GM04503 (cell line): ENCODE measurements at regions not wholly inside any gene's neighbourhood (a gene's known extent, or its start where the extent isn't known, plus 50 kb on each side); places are given as distances from the start of the nearest gene placed in this dataset.

ENCODE experiments used
- DNase-seq: peaks from one replicate; pipeline ENCODE4 v3.0.0-alpha.2; 2012; ENCODE audit warnings: low read depth

DNA sequence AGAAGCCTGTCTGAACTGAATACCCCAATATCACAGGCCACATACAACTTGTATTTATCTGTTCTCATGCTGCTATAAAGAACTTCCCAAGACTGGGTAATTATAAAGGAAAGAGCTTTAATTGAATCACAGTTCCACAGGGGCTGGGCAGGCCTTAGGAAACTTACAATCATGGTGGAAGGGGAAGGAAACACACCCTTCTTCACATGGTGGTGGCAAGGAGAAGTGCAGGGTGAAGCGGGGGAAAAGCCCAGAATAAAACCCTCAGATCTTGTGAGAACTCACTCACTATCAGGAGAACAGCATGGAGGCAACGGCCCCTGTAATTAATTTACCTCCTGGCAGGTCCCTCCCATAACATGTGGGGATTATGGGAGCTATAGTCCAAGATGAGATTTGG is 50.3 kb upstream of the FNDC1 start:
- no peak for DNase-seq

DNA sequence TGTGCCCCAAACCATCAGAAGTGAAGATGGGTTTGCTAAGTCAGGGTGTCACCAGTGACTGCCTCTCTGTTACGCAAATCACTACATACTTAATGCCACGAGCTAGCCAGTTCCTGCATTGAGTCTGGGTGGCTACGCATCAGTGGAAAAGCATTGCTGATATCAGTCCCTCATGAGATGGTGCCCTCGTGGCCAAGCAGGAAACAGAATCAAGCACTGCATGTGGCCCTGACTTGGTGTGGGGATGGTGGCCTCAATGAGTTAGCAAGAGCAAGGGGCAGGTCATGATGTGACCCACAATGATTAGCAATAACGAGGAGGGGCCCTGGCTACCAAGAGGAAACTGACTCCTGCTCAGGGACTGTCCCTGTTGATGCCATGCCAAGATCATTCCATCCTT is 51.6 kb upstream of the FNDC1 start:
- DNase-seq, result no peak

DNA sequence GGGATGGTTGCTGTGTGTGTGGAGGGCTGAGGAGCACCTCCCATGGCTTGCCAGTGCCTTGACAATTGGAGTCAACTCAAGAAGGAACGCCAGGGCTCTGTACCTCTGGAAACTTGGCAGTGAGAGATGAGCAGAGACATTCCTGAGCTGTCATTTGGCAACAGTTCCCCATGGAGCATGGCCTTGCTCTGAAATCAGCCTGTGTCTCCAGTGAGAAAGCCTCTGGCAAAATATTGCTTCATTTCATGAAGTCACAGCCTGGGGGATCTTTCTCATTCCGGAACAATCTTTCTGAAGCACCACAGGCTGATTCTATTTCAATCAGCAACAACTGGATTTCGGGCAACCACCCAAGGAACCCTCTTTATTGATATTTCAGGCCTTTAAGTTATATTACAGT is 52.2 kb upstream of the FNDC1 start:
- peak; percentile 66 for DNase-seq

DNA sequence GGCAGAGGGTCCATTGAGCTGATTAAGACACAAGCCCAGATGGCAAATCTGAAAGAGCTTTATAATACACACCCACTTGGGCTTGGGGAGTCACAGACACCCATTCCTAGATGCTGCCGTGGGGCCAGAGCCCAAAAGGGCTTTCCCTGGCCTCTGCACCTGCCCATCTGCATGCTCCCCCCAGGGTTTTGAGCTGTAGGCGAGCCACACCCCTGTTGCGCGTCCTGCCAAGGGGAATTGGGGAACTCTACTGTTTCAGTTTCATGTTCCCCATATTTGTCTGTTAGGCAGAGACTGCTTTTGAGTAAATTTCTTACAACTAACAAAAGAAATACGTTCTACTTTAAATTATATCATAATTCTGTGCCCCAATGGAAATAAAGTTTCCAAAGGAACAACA is 52.9 kb upstream of the FNDC1 start:
- no peak for DNase-seq

DNA sequence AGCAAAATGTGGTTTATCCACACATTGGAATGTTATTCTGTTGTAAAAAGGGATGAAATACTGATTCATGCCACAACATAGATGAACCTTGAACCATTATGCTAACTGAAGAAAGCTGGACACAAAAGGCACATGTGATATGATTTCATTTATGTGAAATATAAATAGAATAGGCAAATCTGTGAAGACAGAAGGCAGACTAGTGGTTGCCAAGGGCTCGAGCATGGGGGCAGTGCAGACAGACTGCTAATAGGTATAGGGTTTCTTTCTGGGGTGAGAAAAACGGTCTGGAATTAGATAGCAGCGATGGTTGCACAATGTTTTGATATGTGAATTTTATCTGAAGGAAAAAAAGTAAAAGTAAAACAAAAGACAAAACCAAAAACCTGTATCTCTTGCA is 54.6 kb upstream of the FNDC1 start:
- DNase-seq, result no peak

DNA sequence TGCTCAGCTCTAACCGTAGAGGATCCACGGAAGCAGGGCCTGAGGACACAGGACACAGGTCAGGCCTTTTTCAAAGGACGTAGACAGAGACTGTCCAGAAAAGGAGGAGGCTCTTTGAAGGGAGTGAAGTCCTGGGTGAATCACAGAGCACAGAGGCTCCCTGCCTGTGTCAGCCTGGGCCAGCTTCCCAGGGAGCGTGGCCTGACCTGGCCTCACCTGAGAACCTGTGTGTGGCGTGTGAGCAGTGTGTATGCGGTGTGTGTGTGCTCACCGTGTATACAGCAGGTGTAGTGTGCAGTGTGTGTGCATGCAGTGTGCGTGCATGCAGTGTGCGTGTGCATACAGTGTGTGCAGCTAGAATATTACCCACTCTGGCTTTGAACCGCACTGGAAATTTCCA is 56.0 kb upstream of the FNDC1 start:
- no peak for DNase-seq

DNA sequence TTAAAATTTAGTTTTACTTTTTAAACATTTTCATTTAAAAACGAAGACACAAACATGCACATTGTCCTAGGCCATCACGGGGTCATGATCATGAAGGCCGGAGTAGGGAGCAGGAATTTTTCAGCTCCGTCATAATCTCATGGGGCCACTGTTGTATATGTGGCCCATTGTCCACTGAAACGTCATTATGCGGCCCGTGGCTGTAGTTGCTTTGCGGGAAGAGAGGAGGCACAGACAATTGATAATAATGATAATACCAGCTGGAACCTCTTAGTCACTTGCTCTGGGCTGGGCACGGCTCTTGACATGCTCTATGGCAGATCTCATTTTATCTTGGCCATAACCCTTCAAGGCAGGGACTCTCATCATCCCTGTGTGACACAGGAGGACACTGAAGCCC is 56.5 kb upstream of the FNDC1 start:
- no peak for DNase-seq

DNA sequence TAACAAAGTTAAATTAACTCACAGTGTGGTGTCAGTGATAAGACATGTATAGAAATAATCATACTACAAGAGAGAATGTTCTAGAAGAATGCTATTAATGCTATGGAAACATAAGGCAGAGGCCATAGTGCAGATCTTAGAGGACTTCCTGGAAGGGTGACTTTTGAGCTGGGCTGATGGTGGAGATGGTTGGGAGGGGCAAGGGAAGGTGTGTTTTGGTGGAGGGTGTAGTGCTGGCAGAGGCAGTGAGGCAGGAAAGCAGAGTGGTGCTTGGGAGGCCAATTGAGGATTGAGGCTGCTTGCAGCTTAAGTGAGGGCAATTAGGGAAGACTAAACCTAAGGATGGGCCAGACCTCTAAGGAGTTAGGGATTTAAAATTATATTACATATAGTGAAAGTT is 58.5 kb upstream of the FNDC1 start:
- DNase-seq, result no peak

DNA sequence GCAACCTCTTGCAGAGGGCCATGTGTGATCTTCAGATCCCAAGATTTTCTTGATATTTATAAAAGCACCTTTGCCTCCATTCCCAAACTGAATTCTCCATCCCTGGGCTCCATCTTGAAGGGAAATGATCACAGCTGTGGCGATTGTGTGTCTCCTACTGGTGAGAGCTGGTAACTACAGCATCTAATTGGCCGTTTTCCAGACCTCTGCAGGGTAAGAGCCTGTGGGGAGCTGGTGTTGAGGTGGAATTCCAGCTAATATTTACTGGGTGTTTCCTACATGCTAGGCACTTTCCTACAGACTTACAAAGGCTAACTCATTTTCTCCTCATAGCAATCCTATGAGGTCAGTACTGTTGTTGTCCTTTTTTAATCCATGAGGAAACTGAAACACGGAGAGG is 59.2 kb upstream of the FNDC1 start:
- peak; percentile 13 for DNase-seq

DNA sequence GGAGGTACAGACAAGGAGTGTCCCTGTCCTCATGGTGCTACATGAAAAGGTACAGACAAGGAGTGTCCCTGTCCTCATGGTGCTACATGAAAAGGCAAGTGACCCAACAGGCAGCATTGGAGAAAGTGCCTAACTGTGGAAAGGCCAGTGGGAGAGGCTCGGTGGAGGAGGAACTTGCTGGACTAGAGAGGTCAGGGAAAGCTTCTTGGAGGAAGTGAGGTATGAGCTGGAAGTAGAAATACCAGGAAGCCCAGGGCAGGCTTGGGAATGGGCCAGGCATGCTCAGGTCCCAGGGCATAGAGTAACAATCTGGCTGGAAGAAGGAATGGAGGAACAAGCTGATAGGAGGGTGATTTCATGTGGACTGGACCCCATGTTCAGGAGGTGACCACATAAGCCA is 59.8 kb upstream of the FNDC1 start:
- DNase-seq, result no peak

DNA sequence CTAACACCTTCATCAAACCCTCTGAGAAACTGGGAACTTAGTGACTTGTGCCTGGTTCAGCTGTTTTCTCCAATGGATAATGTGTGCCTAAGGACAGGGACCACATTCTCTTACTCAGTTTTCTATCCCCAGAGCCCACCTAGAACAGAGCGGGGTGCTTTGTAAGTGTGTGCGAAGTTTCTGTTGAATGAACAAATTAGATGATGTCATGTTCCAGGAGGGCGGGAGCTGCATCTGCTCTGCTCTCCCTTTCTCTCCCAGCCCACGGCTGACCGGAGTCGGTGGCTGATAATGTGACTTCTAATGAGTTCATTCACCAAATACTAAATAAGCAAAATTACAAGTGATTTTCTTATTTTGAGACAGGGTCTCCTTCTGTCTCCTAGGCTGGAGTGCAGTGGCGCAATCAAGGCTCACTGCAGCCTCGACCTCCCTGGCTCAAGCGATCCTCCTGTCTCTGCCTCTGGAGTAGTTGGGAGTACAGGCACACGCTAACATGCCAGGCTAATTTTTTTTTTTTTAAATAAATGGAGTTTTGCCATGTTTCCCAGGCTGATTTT is 60.7 kb upstream of the FNDC1 start:
- no peak for DNase-seq

DNA sequence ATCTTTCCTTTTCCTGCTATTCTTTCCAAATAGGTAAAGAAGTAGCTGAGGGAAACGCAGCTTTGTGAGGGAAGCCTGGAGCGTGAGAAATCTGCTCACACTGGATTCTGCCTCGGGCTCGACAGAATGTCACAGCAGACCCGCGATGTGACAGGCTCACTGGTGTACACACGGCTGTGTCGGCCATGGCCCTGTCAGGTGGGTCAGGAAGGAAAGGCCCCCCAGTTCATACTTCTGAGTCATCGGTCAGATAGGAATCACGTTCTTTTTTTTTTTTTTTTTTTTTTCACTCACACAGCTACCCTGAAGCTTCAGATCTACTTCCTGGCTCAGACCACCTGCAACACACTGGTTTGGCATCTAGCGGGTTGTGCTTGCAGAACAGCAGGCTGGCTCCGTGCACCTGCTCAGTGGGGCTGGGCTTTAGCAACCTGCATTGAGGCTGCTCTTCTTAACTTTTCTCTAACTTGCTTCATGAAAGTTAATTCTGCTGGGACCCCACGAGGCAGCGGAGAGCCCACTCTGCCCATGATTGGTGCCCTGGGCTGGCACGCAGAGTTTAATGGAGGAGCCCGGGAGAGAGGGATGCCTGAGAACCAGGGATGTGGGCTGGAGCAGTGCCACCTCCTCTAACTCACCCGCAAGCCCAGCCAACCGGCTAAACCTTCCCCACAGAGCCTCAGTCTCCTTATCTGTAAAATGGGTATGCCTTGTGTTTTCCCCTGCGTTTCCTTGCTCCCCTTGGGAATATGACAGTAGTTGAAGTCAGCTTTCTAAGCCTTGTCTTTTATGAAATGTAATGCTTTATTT is 61.5 kb upstream of the FNDC1 start:
- DNase-seq, result no peak

DNA sequence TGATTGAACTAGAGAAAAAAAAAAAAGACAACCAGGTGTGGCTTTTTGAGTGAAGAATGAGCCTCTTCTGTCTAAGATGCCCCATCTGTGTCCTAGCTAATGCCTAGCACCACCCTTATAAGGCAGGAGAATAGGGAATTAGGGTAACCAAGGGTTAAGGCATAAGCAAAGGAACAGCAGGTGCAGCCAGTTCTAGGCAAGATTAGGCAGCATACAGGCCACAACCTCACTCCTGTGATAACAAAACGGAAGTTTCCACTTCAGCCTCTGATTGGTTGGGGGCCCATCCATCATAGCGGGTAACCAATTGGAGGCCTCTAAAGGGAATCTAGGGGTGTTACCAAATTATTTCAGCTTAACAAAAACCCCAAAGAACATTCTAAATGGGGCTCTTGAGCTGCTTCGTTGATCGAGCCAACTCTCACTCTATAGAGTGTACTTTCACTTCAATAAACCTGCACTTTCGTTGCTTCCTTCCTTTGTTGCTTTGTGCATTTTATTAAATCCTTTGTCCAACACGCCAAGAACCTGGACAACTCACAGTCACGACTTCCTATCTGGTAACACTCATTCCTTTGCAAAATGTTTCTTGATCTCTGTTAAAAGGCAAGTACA is 61.9 kb upstream of the TAGAP start:
- peak; percentile 14 for DNase-seq

DNA sequence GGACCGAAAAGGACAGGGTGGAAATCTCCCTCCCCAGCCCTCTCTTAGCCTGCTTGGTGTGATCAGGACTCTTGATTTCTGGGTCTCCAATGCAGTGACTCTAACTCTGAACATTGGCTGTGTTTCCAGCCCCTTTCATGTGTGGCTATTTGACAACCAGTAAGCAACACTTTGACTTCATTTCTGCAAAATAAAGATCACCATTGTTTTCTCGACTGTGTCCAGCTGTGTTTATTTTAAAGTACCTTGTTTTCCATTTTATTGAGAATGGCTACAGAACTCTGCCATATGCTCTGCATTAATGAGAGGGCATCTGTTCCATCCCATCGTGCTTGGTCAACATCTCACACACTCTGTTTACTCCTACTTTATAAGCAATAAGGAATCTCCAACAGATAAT is 60.9 kb upstream of the TAGAP start:
- DNase-seq, result no peak

DNA sequence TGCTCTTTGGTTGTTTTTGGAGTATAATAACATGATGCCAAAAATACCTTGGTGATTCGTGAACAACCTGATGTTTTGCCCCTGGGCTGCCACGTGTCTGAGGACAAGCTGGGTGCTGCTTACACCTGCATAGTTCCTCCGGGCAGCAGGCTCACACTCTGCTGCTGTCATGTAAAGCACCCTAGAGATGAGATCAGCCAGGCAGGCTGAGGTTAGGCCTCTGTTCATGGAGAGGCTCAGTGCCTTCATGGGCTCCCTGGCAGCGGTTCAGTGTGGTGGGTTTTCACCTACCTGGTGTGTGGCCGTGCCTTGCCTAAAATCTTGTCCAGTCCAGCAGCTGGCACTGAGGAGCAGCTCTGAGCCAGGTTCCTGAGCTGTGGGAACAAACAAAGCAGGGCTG is 60.1 kb upstream of the TAGAP start:
- no peak for DNase-seq

DNA sequence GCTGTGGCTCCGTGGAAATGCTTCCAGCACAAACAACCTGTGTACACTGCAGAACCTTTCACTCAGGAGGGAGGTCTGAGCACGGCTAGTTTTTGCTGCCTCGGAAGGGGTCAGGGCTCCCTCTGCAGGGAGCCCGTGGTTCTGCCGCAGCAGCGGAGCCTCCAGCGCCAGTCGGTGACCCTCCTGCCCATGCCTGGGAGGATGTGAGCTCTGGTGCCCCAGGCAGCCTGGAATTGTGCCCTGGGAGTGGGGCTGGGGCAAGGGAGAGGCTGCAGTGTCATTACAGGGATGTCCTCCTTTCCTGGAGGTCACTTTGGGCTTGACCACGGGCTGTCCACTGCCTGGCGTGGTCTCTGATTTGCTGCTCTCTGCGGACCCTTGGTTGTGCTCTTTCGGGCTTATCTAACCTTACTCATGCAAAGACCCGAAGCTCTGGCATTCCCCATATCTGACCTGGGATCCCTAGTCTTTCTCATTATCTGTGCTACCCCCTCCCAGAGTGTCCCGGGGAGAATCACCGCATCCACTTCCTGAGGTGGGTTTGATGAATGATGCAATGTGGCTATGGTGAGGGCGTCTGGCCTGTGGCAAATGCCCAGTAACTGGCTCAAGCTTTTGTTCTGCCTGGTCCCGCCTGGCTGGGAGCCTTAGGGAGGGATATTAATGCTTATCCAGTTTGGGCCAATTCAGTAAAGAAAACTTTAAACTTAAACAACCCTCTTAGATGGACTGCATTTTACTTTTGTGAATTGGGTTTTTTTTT is 59.6 kb upstream of the TAGAP start:
- DNase-seq, result no peak

DNA sequence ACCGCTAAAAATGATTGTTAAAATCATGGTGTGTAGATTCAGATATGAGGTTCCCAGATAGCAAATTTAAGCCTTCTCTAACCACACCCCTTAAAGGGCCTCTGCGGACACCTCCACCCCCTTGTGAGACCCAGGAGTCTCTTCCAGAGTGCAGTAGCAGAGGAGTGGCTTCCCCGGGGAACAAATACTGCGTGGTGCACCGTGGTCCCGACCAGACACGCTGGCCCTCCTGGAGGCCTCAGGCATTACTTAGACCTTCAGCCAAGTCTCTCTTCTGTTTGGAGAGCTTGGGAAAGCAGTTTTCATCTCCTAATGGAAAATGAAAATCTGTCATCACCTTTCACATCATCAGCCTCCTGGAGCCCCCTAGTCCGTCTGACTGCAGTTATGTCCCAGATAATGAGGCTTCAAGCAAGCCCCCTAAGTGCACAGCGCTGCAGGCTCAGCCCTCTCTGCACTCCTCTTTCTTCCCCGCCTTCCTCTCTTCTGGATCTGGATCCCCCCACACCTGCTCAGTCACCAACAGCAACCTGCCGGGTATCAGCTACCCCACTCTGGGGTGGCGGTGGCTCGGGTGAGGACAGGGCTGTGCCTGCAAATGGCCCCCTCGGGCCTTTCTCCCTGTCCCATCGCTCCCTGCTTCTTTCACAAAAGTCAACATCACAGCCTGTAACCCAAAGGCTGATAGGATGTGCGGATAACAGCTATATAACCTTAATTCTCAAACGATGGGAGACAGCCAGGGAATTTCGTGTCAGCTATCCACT is 58.8 kb upstream of the TAGAP start:
- DNase-seq, result no peak

DNA sequence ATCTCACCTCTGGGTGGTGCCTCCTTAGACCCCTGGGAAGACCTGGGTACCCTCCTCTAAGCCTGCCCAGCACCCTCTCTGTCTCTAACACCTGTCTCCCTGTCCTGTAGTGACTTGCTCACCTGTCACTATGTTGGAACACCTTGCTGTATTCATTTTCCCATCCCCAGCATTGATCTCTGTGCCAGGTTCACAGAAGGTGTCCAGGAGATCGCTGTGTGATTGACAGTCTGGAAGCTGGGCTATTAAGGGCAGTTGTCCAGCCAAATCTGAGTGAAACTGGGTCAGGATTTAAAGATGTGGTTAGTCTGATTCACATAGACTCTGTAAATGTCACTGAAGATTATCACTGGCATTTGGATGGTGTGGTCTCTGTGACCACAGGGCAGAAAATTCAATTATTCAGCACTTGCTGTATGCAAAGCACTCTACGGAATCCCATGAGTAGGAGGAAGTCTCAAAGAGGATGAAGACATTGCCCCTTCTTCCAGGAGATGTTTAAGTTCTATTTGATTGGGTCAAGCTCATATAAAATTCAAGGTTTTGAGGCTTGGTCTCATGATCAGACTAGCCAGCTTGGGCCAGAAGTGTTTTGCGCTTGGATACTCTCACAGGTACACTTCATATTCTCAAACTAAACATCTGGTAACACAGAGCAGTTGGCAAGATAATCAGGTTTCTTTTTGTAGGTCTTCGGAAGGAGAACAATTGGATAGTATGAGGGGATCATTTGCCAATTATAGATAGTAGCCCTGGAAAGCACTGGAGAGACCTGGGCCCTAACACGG is 57.8 kb upstream of the TAGAP start:
- DNase-seq, result no peak

DNA sequence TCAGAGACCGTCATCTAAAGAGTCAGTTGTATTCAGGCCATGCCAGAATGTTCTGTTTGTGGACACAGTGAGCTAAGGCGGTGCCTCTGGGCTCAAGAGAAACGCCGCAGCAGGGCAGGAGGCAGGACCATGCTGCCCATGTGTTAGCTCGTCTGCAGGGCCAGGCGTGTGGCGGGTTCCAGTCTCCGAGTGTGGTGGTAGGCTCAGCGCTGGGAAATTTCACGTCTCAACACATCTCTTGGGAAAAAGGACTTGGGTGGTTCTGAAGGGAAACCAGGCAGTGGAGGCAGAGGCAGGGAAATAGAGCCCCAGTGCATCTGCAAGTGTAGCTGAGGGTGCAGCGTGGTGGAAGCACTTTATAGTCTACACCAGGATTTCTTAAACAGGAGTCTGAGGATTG is 56.9 kb upstream of the TAGAP start:
- DNase-seq, result no peak

DNA sequence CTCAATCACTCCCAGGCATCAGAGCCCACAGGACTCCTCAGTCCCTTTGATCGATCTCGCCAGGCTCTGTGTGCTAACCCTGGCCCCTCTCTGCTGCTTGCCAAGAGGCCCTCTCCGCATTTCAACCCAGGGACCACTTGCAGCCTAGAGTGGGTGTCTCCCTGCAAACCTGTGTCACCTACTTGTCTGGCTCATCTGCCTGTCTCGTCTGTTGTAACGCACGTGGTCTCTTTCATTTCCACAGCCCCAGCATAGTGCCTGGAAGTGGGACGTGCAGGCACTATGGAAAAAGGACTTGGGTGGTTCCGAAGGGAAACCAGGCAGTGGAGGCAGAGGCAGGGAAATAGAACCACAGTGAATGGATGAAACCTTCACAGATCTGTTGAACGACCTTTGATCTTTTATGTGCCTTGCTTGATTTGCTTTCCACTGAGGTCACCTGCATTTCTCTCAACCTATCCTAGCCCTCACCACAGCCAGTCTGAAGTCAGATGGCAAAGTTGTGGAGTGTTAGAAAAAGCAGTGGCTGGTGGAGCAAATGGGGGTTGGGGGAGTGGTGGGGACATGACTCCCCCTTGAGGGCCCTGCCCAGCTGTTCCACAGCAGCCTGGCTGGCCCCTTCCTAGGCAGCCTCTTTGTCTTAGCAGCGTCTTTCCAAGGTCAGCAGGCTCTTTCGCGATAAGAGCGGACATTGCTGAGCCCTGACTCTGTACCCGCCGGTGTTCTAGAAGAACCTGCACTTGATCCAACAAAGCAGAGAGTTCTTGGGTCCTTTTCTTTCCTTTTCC is 55.8 kb upstream of the TAGAP start:
- no peak for DNase-seq

DNA sequence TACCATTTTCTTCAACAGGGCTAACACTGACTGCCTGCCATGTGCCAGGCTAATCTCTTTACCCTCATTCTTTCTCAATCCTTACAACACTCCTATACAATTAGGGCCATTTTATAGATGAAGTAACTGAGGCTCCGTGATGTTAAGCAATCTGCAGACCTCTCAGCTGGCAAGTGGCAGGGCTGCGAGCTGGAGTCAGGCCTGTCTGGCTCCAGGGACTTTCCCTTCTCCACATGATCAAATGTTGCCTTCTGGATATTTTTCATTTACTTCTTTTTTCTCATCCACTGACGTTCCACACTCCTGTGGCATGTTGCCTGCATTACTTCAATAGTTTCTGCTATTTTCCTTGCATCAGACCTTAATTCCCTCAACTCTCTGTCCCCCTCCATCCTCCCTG is 55.2 kb upstream of the TAGAP start:
- no peak for DNase-seq
